ENCODE measurements at regions not wholly inside any gene's neighbourhood (a gene's known extent, or its start where the extent isn't known, plus 50 kb on each side); places are given as distances from the start of the nearest gene placed in this dataset.

DNA sequence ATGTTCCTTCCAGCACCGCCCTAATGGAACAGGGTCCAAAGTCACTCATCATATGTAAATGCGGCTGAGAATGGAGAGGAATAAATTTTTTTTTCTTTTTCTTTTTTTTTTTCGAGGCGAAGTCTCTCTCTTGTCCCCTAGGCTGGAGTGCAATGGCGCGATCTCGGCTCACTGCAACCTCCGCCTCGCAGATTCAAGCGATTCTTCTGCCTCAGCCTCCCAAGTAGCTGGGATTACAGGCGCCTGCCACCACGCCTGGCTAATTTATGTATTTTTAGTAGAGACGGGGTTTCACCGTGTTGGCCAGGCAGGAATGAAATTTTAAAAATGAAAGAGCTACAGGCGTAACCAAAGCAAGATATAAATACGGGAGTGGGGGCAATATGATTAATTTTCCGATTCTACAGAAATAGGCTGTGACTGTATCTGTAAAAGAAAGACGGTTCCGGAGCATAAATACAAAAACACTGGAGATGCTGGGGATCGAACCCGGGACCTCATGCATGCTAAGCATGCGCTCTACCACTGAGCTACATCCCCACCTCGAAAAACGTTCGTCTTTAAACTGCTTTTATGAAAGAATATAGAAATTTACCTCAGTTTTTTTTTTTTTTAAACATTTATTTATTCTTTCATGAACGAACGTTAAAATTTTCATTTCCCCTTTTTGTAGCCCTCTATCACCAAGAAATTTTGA, 132.2 kb downstream of the GPX5 start:
- Histone ChIP-seq H3K9me3 (ENCODE audit: low read length) (no peaks in the 10 kb centered on the region), H3F3A (ENCODE audit: insufficient read depth, low read length, poor library complexity, severe bottlenecking) (peaks cover 7% of the 10 kb centered on the region), H3K4me3 (ENCODE audit: low read length) (peak overlapping the region; percentile 74), H2AFZ (ENCODE audit: low read depth, low read length) (peak overlapping the region; percentile 53), H3K36me3 (ENCODE audit: insufficient read depth, low read length) (no peaks in the 10 kb centered on the region), H3K79me2 (replicated peaks; ENCODE audit: insufficient read depth, low read length) (no peaks in the 10 kb centered on the region), H3K4me2 (ENCODE audit: low read length) (peak overlapping the region; percentile 72), H3K9ac (ENCODE audit: low read length) (peak overlapping the region; percentile 50), H4K20me1 (ENCODE audit: insufficient read depth) (no peaks in the 10 kb centered on the region), H3K27ac (ENCODE audit: low read length) (peak overlapping the region; percentile 67), H3K27me3 (ENCODE audit: insufficient read depth, low read depth, low read length) (no peaks in the 10 kb centered on the region), H3K9me2 (ENCODE audit: insufficient read depth, low read length) (no peaks in the 10 kb centered on the region)
- peak; percentile 33 for TF ChIP-seq TAF1 (IDR thresholded peaks at IDR 0.05; ENCODE audit: low read depth)
- TF ChIP-seq EP300 (conservative IDR thresholded peaks at IDR 0.05; ENCODE audit: poor library complexity, severe bottlenecking) = no peak

GRCh38 chr6:28658475-28659249, 133.0 kb downstream of the GPX5 start:
- no peaks in the 10 kb centered on the region for H3K27me3 ChIP-seq (ENCODE audit: insufficient read depth, low read depth, low read length)
- peak; percentile 14 for TF ChIP-seq SMC3 (conservative IDR thresholded peaks at IDR 0.05; ENCODE audit: poor library complexity)
- TF ChIP-seq, protein P1, sequence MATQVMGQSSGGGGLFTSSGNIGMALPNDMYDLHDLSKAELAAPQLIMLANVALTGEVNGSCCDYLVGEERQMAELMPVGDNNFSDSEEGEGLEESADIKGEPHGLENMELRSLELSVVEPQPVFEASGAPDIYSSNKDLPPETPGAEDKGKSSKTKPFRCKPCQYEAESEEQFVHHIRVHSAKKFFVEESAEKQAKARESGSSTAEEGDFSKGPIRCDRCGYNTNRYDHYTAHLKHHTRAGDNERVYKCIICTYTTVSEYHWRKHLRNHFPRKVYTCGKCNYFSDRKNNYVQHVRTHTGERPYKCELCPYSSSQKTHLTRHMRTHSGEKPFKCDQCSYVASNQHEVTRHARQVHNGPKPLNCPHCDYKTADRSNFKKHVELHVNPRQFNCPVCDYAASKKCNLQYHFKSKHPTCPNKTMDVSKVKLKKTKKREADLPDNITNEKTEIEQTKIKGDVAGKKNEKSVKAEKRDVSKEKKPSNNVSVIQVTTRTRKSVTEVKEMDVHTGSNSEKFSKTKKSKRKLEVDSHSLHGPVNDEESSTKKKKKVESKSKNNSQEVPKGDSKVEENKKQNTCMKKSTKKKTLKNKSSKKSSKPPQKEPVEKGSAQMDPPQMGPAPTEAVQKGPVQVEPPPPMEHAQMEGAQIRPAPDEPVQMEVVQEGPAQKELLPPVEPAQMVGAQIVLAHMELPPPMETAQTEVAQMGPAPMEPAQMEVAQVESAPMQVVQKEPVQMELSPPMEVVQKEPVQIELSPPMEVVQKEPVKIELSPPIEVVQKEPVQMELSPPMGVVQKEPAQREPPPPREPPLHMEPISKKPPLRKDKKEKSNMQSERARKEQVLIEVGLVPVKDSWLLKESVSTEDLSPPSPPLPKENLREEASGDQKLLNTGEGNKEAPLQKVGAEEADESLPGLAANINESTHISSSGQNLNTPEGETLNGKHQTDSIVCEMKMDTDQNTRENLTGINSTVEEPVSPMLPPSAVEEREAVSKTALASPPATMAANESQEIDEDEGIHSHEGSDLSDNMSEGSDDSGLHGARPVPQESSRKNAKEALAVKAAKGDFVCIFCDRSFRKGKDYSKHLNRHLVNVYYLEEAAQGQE (IDR thresholded peaks at IDR 0.05; ENCODE audit: borderline replicate concordance) = no peak
- no peaks in the 10 kb centered on the region for H3K9me2 ChIP-seq (ENCODE audit: insufficient read depth, low read length)
- no peaks in the 10 kb centered on the region for H3K36me3 ChIP-seq (ENCODE audit: insufficient read depth, low read length)
- peak overlapping the region; percentile 74 for H3K4me3 ChIP-seq (ENCODE audit: low read length)
- peak overlapping the region; percentile 72 for H3K4me2 ChIP-seq (ENCODE audit: low read length)
- peak overlapping the region; percentile 50 for H3K9ac ChIP-seq (ENCODE audit: low read length)
- H3K9me3 ChIP-seq (ENCODE audit: low read length) = no peaks in the 10 kb centered on the region
- H4K20me1 ChIP-seq (ENCODE audit: insufficient read depth) = no peaks in the 10 kb centered on the region
- H3K27ac ChIP-seq (ENCODE audit: low read length) = peak overlapping the region; percentile 35
- no peaks in the 10 kb centered on the region for H3K79me2 ChIP-seq (replicated peaks; ENCODE audit: insufficient read depth, low read length)
- H2AFZ ChIP-seq (ENCODE audit: low read depth, low read length) = peak overlapping the region; percentile 53
- peaks cover 7% of the 10 kb centered on the region for H3F3A ChIP-seq (ENCODE audit: insufficient read depth, low read length, poor library complexity, severe bottlenecking)

DNA sequence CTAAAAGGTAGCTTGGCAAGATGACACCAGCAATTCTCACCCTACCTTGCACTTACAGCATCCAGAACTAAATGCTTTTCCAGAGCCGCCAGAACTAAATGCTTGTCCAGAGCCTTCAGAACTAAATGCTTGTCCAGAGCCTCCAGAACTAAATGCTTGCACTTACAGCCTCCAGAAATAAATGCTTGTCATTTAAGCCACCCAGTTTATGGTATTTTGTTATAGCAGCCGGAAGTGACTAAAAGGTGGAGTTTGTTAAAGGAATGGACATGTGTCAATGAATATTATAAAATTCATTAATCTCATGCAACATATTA, 133.5 kb downstream of the GPX5 start:
- TF ChIP-seq TAF1 (IDR thresholded peaks at IDR 0.05; ENCODE audit: low read depth) = no peak
- TF ChIP-seq SMC3 (conservative IDR thresholded peaks at IDR 0.05; ENCODE audit: poor library complexity) = no peak
- TF ChIP-seq CTCF (IDR thresholded peaks at IDR 0.05; ENCODE audit: poor library complexity, severe bottlenecking) = no peak
- no peak for TF ChIP-seq EZH2 (IDR thresholded peaks at IDR 0.05; ENCODE audit: borderline replicate concordance, insufficient read depth, low read length, poor library complexity, severe bottlenecking)
- no peak for TF ChIP-seq POLR2AphosphoS5 (IDR thresholded peaks at IDR 0.05)
- TF ChIP-seq, protein P1 (IDR thresholded peaks at IDR 0.05; ENCODE audit: borderline replicate concordance) = no peak
- no peak for TF ChIP-seq MXI1 (conservative IDR thresholded peaks at IDR 0.05; ENCODE audit: poor library complexity, severe bottlenecking)
- no peak for TF ChIP-seq EP300 (conservative IDR thresholded peaks at IDR 0.05; ENCODE audit: poor library complexity, severe bottlenecking)
- TF ChIP-seq RAD21 (conservative IDR thresholded peaks at IDR 0.05) = no peak
- Histone ChIP-seq H3F3A (ENCODE audit: insufficient read depth, low read length, poor library complexity, severe bottlenecking) (peaks cover 7% of the 10 kb centered on the region), H3K36me3 (ENCODE audit: insufficient read depth, low read length) (no peaks in the 10 kb centered on the region), H3K9me3 (ENCODE audit: low read length) (no peaks in the 10 kb centered on the region), H3K27me3 (ENCODE audit: insufficient read depth, low read depth, low read length) (no peaks in the 10 kb centered on the region), H3K9me2 (ENCODE audit: insufficient read depth, low read length) (no peaks in the 10 kb centered on the region), H3K4me3 (ENCODE audit: low read length) (peak overlapping the region; percentile 74), H2AFZ (ENCODE audit: low read depth, low read length) (peak overlapping the region; percentile 53), H3K27ac (ENCODE audit: low read length) (peak overlapping the region; percentile 35), H3K9ac (ENCODE audit: low read length) (peak overlapping the region; percentile 50), H3K4me2 (ENCODE audit: low read length) (peak overlapping the region; percentile 72), H4K20me1 (ENCODE audit: insufficient read depth) (no peaks in the 10 kb centered on the region), H3K79me2 (replicated peaks; ENCODE audit: insufficient read depth, low read length) (no peaks in the 10 kb centered on the region)

All from neural cell (in vitro differentiated cells).